HEK293T (cell line): ENCODE measurements at regions not wholly inside any gene's neighbourhood (a gene's known extent, or its start where the extent isn't known, plus 50 kb on each side); places are given as distances from the start of the nearest gene placed in this dataset.

Experiments
- ARNT ChIP-seq: fragments of 450-650 bp; IDR thresholded peaks from 2 replicates; pipeline ENCODE4 v1.6.1; 2017; ENCODE audit warnings: mild to moderate bottlenecking
- CTBP1 ChIP-seq: fragments of 450-650 bp; IDR thresholded peaks from 2 replicates; pipeline ENCODE4 v1.6.1; 2016; ENCODE audit warnings: borderline replicate concordance
- FOXA1 ChIP-seq: fragments of 450-650 bp; IDR thresholded peaks from 2 replicates; pipeline ENCODE4 v1.6.1; 2016; ENCODE audit warnings: mild to moderate bottlenecking
- FOXK2 ChIP-seq: fragments of 450-650 bp; IDR thresholded peaks from 2 replicates; pipeline ENCODE4 v1.6.1; 2016; ENCODE audit warnings: mild to moderate bottlenecking
- FOXM1 ChIP-seq: fragments of 450-650 bp; IDR thresholded peaks from 2 replicates; pipeline ENCODE4 v1.6.1; 2017; ENCODE audit warnings: mild to moderate bottlenecking, borderline replicate concordance
- HDGF ChIP-seq: fragments of 450-650 bp; IDR thresholded peaks from 2 replicates; pipeline ENCODE4 v1.6.1; 2017; ENCODE audit warnings: antibody characterized with exemption, borderline replicate concordance
- LEF1 ChIP-seq: fragments of 450-650 bp; IDR thresholded peaks from 2 replicates; pipeline ENCODE4 v1.6.1; 2017; ENCODE audit warnings: mild to moderate bottlenecking, borderline replicate concordance
- SP1 ChIP-seq: fragments of 450-650 bp; IDR thresholded peaks from 2 replicates; pipeline ENCODE4 v1.6.1; 2017
- SUZ12 ChIP-seq: fragments of 450-650 bp; IDR thresholded peaks from 2 replicates; pipeline ENCODE4 v1.6.1; 2016; ENCODE audit warnings: mild to moderate bottlenecking
- TARDBP ChIP-seq: fragments of 450-650 bp; IDR thresholded peaks from 2 replicates; pipeline ENCODE4 v1.6.1; 2016
- ZNF384 ChIP-seq: fragments of 450-650 bp; IDR thresholded peaks from 2 replicates; pipeline ENCODE4 v1.6.1; 2016

- no peak for TF ChIP-seq SUZ12
- no peak for TF ChIP-seq TARDBP
- no peak for TF ChIP-seq FOXM1
- TF ChIP-seq ZNF384 = no peak
- TF ChIP-seq SP1 = no peak
- no peak for TF ChIP-seq FOXA1
- no peak for TF ChIP-seq ARNT
- no peak for TF ChIP-seq HDGF
- TF ChIP-seq LEF1 = no peak
- no peak for TF ChIP-seq FOXK2
- TF ChIP-seq CTBP1 = no peak
Measured at GRCh38 chr12:30567082-30567481, 128.6 kb downstream of the IPO8 start.
